ENCODE measurements at regions not wholly inside any gene's neighbourhood (a gene's known extent, or its start where the extent isn't known, plus 50 kb on each side); places are given as distances from the start of the nearest gene placed in this dataset.

DNA sequence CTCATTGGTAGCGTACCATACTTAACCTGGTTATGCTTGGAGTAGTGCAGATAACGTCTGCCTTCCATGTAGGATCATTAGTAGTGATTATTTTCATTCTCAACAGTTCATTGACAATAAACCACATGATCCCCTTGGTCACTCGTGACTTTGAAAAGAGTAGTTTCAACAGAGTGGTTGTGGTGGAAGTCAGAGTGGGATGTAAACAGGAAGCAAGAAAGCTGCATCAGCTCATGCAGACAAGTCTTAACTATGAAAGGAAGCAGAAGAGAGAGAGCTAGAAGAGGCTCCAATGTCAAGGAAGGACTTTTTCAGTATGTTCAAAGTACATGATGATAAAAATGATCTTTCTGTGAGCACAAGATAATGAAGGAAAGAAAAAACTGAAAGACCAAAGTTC lies 287.4 kb downstream of the MBD2 start:
- Histone ChIP-seq H3K4ac (ENCODE audit: low read depth, low read length) (no peak overlapping the region), H2AFZ (replicated peaks; ENCODE audit: low read length, poor library complexity) (no peak overlapping the region), H4K91ac (ENCODE audit: insufficient read depth, low read depth, low read length) (no peak overlapping the region), H3K4me1 (ENCODE audit: control insufficient read depth, insufficient read depth, low read length) (no peaks in the 10 kb centered on the region), H2BK15ac (ENCODE audit: low read depth, low read length) (no peak overlapping the region), H3K4me2 (ENCODE audit: low read depth, low read length) (no peak overlapping the region), H4K8ac (ENCODE audit: low read depth in 2 of 2, low read length in 2 of 2) (no peak overlapping the region), H2BK20ac (ENCODE audit: low read depth, low read length) (no peak overlapping the region), H3K23ac (ENCODE audit: low read depth, low read length) (no peak overlapping the region), H3K18ac (ENCODE audit: low read depth, low read length) (no peak overlapping the region), H4K20me1 (ENCODE audit: insufficient read depth, low read length) (no peaks in the 10 kb centered on the region), H3K14ac (replicated peaks; ENCODE audit: low read depth, low read length) (no peak overlapping the region), H2BK5ac (ENCODE audit: low read depth, low read length, poor library complexity, severe bottlenecking) (no peak overlapping the region), H3K27me3 (ENCODE audit: control insufficient read depth, insufficient read depth, low read length) (no peaks in the 10 kb centered on the region), H3K9me3 (ENCODE audit: control insufficient read depth, insufficient read depth, low read length) (peaks cover 13% of the 10 kb centered on the region), H3K9me1 (ENCODE audit: insufficient read depth, low read length) (no peaks in the 10 kb centered on the region), H3K9ac (ENCODE audit: low read depth, low read length) (no peak overlapping the region), H3K56ac (ENCODE audit: extremely low read depth, insufficient read depth, low read length) (no peak overlapping the region), H2BK120ac (ENCODE audit: low read depth, low read length) (no peak overlapping the region), H3K36me3 (ENCODE audit: control insufficient read depth, insufficient read depth, low read length) (no peaks in the 10 kb centered on the region), H3K4me3 (ENCODE audit: insufficient read depth, low read depth, low read length) (no peak overlapping the region), H3K27ac (ENCODE audit: insufficient read depth, low read length) (no peak overlapping the region), H3K79me1 (ENCODE audit: low read depth in 1 of 2, low read length in 2 of 2) (no peaks in the 10 kb centered on the region), H2AK5ac (ENCODE audit: low read depth, low read length) (no peak overlapping the region), H4K5ac (ENCODE audit: low read depth, low read length) (no peak overlapping the region), H2AK9ac (replicated peaks; ENCODE audit: low read depth, low read length, poor library complexity) (no peak overlapping the region)
- ChIA-PET POLR2A (ENCODE audit: unreplicated experiment) (no interaction called here), CTCF (no interaction called here)
- ATAC-seq (ENCODE audit: low read depth) (no peak), DNase-seq (no peak)
- intact Hi-C loops (cut with micrococcal nuclease) (no loop called here), dilution Hi-C loops (cut with HindIII; ENCODE audit: low sequenced_read_pairs, unreplicated experiment) (no loop called here), in situ Hi-C loops (cut with MboI; ENCODE audit: low sequenced_read_pairs) (no loop called here)
- no TSS peak for BruUV-seq (replicated peaks)
- TF ChIP-seq, protein P1, sequence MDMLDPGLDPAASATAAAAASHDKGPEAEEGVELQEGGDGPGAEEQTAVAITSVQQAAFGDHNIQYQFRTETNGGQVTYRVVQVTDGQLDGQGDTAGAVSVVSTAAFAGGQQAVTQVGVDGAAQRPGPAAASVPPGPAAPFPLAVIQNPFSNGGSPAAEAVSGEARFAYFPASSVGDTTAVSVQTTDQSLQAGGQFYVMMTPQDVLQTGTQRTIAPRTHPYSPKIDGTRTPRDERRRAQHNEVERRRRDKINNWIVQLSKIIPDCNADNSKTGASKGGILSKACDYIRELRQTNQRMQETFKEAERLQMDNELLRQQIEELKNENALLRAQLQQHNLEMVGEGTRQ (IDR thresholded peaks at IDR 0.05; ENCODE audit: low read depth, low read length), result no peak
- TF ChIP-seq MXI1 (IDR thresholded peaks at IDR 0.05; ENCODE audit: borderline replicate concordance, low read depth, low read length) (no peak), MAZ (IDR thresholded peaks at IDR 0.05; ENCODE audit: borderline replicate concordance, low read depth, low read length) (no peak), RFX5 (IDR thresholded peaks at IDR 0.05; ENCODE audit: low read depth, low read length) (no peak), MAFK (IDR thresholded peaks at IDR 0.05; ENCODE audit: low read depth, low read length) (no peak)
- WGBS, 2 experiments (ENCODE audit: extremely low coverage in 2 of 2, insufficient read length in 1 of 2), result no CpG with 5 or more reads among the region's 3 CpGs

All from IMR-90 (cell line).